Prostate gland (tissue), 2 donors: ENCODE measurements at regions not wholly inside any gene's neighbourhood (a gene's known extent, or its start where the extent isn't known, plus 50 kb on each side); places are given as distances from the start of the nearest gene placed in this dataset.

Experiments used
- CTCF ChIP-seq, 4 experiments: fragments of 200-600 bp in 2 of 4; fragments of 450-650 bp in 2 of 4; sonication (generic) in 2 of 4; IDR thresholded peaks; 1 replicate in 3 of 4; 2 replicates in 1 of 4; pipeline ENCODE4 v1.5.1; 2016 to 2019; ENCODE audit warnings: antibody characterized with exemption in 4 of 4, mild to moderate bottlenecking in 2 of 4, moderate library complexity in 2 of 4
- POLR2A ChIP-seq: fragments of 450-650 bp; IDR thresholded peaks from one replicate; pipeline ENCODE4 v1.6.1; 2016; ENCODE audit warnings: antibody characterized with exemption, mild to moderate bottlenecking
- POLR2AphosphoS5 ChIP-seq: sonication (generic); formaldehyde crosslinking; IDR thresholded peaks from one replicate; pipeline ENCODE4 v1.6.1; 2017; ENCODE audit warnings: antibody characterized with exemption

DNA sequence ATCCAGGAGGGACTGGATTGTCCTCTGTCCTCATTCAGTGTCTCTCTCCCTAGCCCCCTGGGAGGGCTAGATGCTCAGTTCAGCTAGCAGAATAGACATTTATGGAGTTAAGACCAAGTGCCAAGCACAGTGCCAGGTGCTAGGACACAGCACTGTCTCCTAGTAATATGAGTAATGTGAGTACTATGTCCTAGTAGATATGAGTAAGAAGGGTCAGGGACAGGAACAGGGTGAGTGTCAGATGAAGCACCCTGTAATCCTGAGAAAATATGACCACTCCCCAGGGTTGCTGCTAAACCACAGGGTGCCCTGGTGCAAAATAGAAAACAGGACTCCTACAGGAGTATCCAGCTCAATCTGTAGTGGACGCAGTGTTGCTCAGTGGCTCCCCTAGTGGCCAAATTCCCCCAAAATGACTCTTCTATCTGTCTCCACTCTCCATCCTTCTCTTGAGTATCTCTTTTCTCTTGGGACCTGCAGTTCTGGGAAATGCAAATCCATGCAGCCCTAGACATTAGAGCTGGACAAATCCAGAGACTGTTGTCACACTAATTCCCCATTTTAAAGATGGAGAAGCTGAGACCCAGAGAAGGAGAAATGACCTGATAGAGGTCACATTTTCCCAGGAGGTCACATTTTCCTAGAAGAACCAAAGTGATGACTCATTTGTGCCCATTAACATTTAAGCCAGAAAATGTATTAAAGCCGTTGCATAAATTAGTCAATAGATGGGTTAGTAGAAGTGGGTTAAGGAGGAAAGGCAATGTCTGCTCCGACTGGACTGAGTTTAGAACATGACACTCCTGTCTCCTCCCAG lies 214.3 kb downstream of the NXPE2 start:
- TF ChIP-seq CTCF (IDR thresholded peaks at IDR 0.05) (no peak), POLR2A (no peak), POLR2AphosphoS5 (no peak)
